Fibroblast of lung (primary cell): ENCODE measurements at regions not wholly inside any gene's neighbourhood (a gene's known extent, or its start where the extent isn't known, plus 50 kb on each side); places are given as distances from the start of the nearest gene placed in this dataset.
"Not testable (repeated sequence)": the region's sequence is repeated elsewhere in the genome, so short reads cannot be mapped to it uniquely, and the experiment has no call there.

Experiments
- DNase-seq, 2 donors: peaks; one replicate each; pipeline versions ENCODE4 v3.0.0 to v3.0.0-alpha.2; 2010; ENCODE audit warnings: low read depth in 2 of 2
- H2AFZ ChIP-seq: 2 replicates; pipeline ENCODE4 v1.5.1; 2012; ENCODE audit warnings: low read length, control low read depth, inconsistent platforms
- H3K27ac ChIP-seq: 2 replicates; pipeline ENCODE4 v1.5.1; 2011; ENCODE audit warnings: low read length, control low read depth; ENCODE audit not compliant: insufficient read depth
- H3K27me3 ChIP-seq: 2 replicates; pipeline ENCODE4 v1.5.1; 2011; ENCODE audit warnings: mild to moderate bottlenecking, low read length; ENCODE audit not compliant: control insufficient read depth, insufficient read depth
- H3K36me3 ChIP-seq: 2 replicates; pipeline ENCODE4 v1.5.1; 2011; ENCODE audit warnings: low read length; ENCODE audit not compliant: control insufficient read depth, insufficient read depth
- H3K4me1 ChIP-seq: 2 replicates; pipeline ENCODE4 v1.5.1; 2011; ENCODE audit warnings: low read length; ENCODE audit not compliant: control insufficient read depth, insufficient read depth; ENCODE audit errors: extremely low read depth
- H3K4me2 ChIP-seq: 2 replicates; pipeline ENCODE4 v1.5.1; 2011; ENCODE audit warnings: low read length, control low read depth; ENCODE audit not compliant: insufficient read depth; ENCODE audit errors: extremely low read depth
- H3K4me3 ChIP-seq, 4 experiments: fragments of 200-600 bp in 1 of 4; sonication (generic) in 1 of 4; replicated peaks in 1 of 4; 2 replicates each; pipeline ENCODE4 v1.5.1; 2011 to 2016; ENCODE audit warnings: low read length in 4 of 4, low read depth in 3 of 4, mild to moderate bottlenecking in 3 of 4, control low read depth in 2 of 4, inconsistent platforms in 1 of 4, mixed read lengths in 1 of 4; ENCODE audit not compliant: insufficient read depth in 1 of 4; ENCODE audit errors: control extremely low read depth in 1 of 4
- H3K79me2 ChIP-seq: 2 replicates; pipeline ENCODE4 v1.5.1; 2012; ENCODE audit warnings: mild to moderate bottlenecking, low read length, inconsistent platforms; ENCODE audit not compliant: control insufficient read depth, insufficient read depth
- H3K9ac ChIP-seq: 2 replicates; pipeline ENCODE4 v1.5.1; 2011; ENCODE audit warnings: mild to moderate bottlenecking, low read length, control low read depth; ENCODE audit not compliant: insufficient read depth
- H3K9me3 ChIP-seq: 2 replicates; pipeline ENCODE4 v1.5.1; 2012; ENCODE audit warnings: low read depth, low read length; ENCODE audit not compliant: control insufficient read depth, insufficient read depth
- H4K20me1 ChIP-seq: 2 replicates; pipeline ENCODE4 v1.5.1; 2011; ENCODE audit warnings: low read length; ENCODE audit not compliant: control insufficient read depth, insufficient read depth; ENCODE audit errors: extremely low read depth
- CTCF ChIP-seq, 2 donors: IDR thresholded peaks in 1 of 2; conservative IDR thresholded peaks in 1 of 2; 1 replicate in 1 of 2; 2 replicates in 1 of 2; pipeline ENCODE4 v1.5.1; 2011 to 2012; ENCODE audit warnings: low read length in 2 of 2, control low read depth in 1 of 2, inconsistent platforms in 1 of 2, low read depth in 1 of 2, mild to moderate bottlenecking in 1 of 2

- H3K27ac ChIP-seq, H3K4me3 ChIP-seq, H3K4me2 ChIP-seq, H3K27me3 ChIP-seq, H4K20me1 ChIP-seq, H3K4me1 ChIP-seq, H3K9ac ChIP-seq, H3K79me2 ChIP-seq, H3K36me3 ChIP-seq, H3K9me3 ChIP-seq, H2AFZ ChIP-seq, DNase-seq: not testable (repeated sequence)
Measured at GRCh38 chr2:87679950-87680349, 67.9 kb upstream of the PLGLB2 start.

- H3K4me3 ChIP-seq, H3K36me3 ChIP-seq, H3K4me1 ChIP-seq, H3K27ac ChIP-seq, H3K27me3 ChIP-seq, H3K9ac ChIP-seq, H2AFZ ChIP-seq, H3K79me2 ChIP-seq, H3K4me2 ChIP-seq, H4K20me1 ChIP-seq, H3K9me3 ChIP-seq, DNase-seq: not testable (repeated sequence)
Measured at GRCh38 chr2:87680691-87681090, 67.2 kb upstream of the PLGLB2 start.

- not testable (repeated sequence) for H3K4me1 ChIP-seq, H2AFZ ChIP-seq, H3K27me3 ChIP-seq, H3K79me2 ChIP-seq, H4K20me1 ChIP-seq, H3K36me3 ChIP-seq, H3K27ac ChIP-seq, H3K4me3 ChIP-seq, H3K4me2 ChIP-seq, H3K9ac ChIP-seq, H3K9me3 ChIP-seq
- peak; percentile 38 to 74 for DNase-seq
- TF ChIP-seq CTCF (conservative IDR thresholded peaks at IDR 0.05 in 1 of 2, IDR thresholded peaks at IDR 0.05 in 1 of 2; ENCODE audit: low read depth in 1 of 2, low read length in 2 of 2): peak in 1 of 2 donors; percentile 22
Measured at GRCh38 chr2:87683451-87683850, 64.4 kb upstream of the PLGLB2 start.

- not testable (repeated sequence) for H3K79me2 ChIP-seq
Measured at GRCh38 chr2:87683961-87684360, 63.9 kb upstream of the PLGLB2 start.

GRCh38 chr2:87685558-87685957 lies 62.3 kb upstream of the PLGLB2 start:
- DNase-seq: peak; percentile 7 to 38
- not testable (repeated sequence) for H3K27me3 ChIP-seq, H3K4me3 ChIP-seq, H3K9me3 ChIP-seq, H3K27ac ChIP-seq, H3K36me3 ChIP-seq, H3K4me1 ChIP-seq, H4K20me1 ChIP-seq, H3K9ac ChIP-seq, H3K4me2 ChIP-seq, H2AFZ ChIP-seq, H3K79me2 ChIP-seq

More at GRCh38 chr2:87683961-87684360, 63.9 kb upstream of the PLGLB2 start:
- H3K27me3 ChIP-seq, H3K4me3 ChIP-seq, H3K27ac ChIP-seq, H2AFZ ChIP-seq, H3K36me3 ChIP-seq, DNase-seq, H3K9ac ChIP-seq, H3K4me1 ChIP-seq, H3K9me3 ChIP-seq, H4K20me1 ChIP-seq, H3K4me2 ChIP-seq: not testable (repeated sequence)

- H3K36me3 ChIP-seq, H3K27ac ChIP-seq, H3K4me3 ChIP-seq, H2AFZ ChIP-seq, H3K27me3 ChIP-seq, H3K4me2 ChIP-seq, H3K79me2 ChIP-seq, DNase-seq, H3K9me3 ChIP-seq, H3K4me1 ChIP-seq, H4K20me1 ChIP-seq, H3K9ac ChIP-seq: not testable (repeated sequence)
Measured at GRCh38 chr2:87686873-87687549, 60.9 kb upstream of the PLGLB2 start.
